ENCODE measurements at regions not wholly inside any gene's neighbourhood (a gene's known extent, or its start where the extent isn't known, plus 50 kb on each side); places are given as distances from the start of the nearest gene placed in this dataset.

GRCh38 chr6:143579703-143580102, 68.2 kb upstream of the FUCA2 start:
- no peak overlapping the region for H2BK120ac ChIP-seq (replicated peaks; ENCODE audit: low read depth, low read length)
- TF ChIP-seq SUZ12 (IDR thresholded peaks at IDR 0.05; ENCODE audit: low read length) (no peak), KDM4A (IDR thresholded peaks at IDR 0.05; ENCODE audit: low read depth, low read length, severe bottlenecking) (no peak), KDM1A (IDR thresholded peaks at IDR 0.05; ENCODE audit: borderline replicate concordance, low read length) (no peak), RNF2 (IDR thresholded peaks at IDR 0.05; ENCODE audit: borderline replicate concordance, low read depth, low read length, missing control alignments, poor library complexity, severe bottlenecking) (no peak), JUND (IDR thresholded peaks at IDR 0.05; ENCODE audit: low read length) (no peak), ZNF274 (IDR thresholded peaks at IDR 0.05; ENCODE audit: borderline replicate concordance, extremely low read depth, low read length) (no peak), RAD21 (IDR thresholded peaks at IDR 0.05 in 1 of 2, conservative IDR thresholded peaks at IDR 0.05 in 1 of 2; ENCODE audit: low read depth in 2 of 2, low read length in 2 of 2) (no peak), TBP (IDR thresholded peaks at IDR 0.05; ENCODE audit: low read depth, low read length) (no peak), SP4 (IDR thresholded peaks at IDR 0.05; ENCODE audit: low read length) (no peak), SIRT6 (IDR thresholded peaks at IDR 0.05; ENCODE audit: low read length) (no peak), JUN (IDR thresholded peaks at IDR 0.05; ENCODE audit: low read depth, low read length) (no peak), ATF2 (IDR thresholded peaks at IDR 0.05; ENCODE audit: low read length) (no peak), RBBP5 (IDR thresholded peaks at IDR 0.05; ENCODE audit: borderline replicate concordance, low read depth, low read length) (no peak)

More at GRCh38 chr6:143579703-143580102, 68.2 kb upstream of the FUCA2 start:
- Histone ChIP-seq H3K14ac (ENCODE audit: insufficient read length) (no peak overlapping the region), H4K5ac (ENCODE audit: insufficient read length, low read depth, low read length) (no peak overlapping the region), H3K27ac (ENCODE audit: low read depth, low read length) (no peak overlapping the region), H2AFZ (ENCODE audit: low read length) (no peak overlapping the region), H3K56ac (replicated peaks; ENCODE audit: insufficient read length, low read depth, low read length) (no peak overlapping the region), H3K23ac (ENCODE audit: insufficient read length) (no peak overlapping the region), H3K23me2 (ENCODE audit: low read depth, low read length) (no peaks in the 10 kb centered on the region), H4K91ac (replicated peaks; ENCODE audit: insufficient read length, low read length) (peak overlapping the region; percentile 10), H3K36me3 (ENCODE audit: control insufficient read depth in 2 of 4, insufficient read depth in 4 of 4, low read length in 3 of 4) (no peaks in the 10 kb centered on the region), H3K79me1 (ENCODE audit: low read depth, low read length) (no peaks in the 10 kb centered on the region), H2BK20ac (ENCODE audit: low read length) (no peak overlapping the region), H3K4me1 (replicated peaks in 1 of 4; ENCODE audit: control insufficient read depth in 3 of 4, insufficient read depth in 4 of 4, low read length in 3 of 4) (no peaks in the 10 kb centered on the region), H3K4me3 (ENCODE audit: extremely low read depth in 1 of 4, insufficient read depth in 2 of 4, low read depth in 3 of 4, low read length in 4 of 4) (no peak overlapping the region), H2BK12ac (ENCODE audit: low read depth, low read length) (no peak overlapping the region), H3K4me2 (ENCODE audit: insufficient read depth in 1 of 2, low read depth in 2 of 2, low read length in 2 of 2) (no peak overlapping the region), H4K8ac (ENCODE audit: extremely low read depth, insufficient read depth, low read length) (no peak overlapping the region), H2BK15ac (ENCODE audit: low read length) (no peak overlapping the region), H2AK5ac (ENCODE audit: low read depth, low read length) (no peak overlapping the region), H4K20me1 (replicated peaks in 1 of 2; ENCODE audit: control insufficient read depth in 1 of 2, insufficient read depth in 2 of 2, low read length in 2 of 2) (no peaks in the 10 kb centered on the region), H3K27me3 (replicated peaks in 1 of 4; ENCODE audit: control insufficient read depth in 3 of 4, extremely low read depth in 1 of 4, insufficient read depth in 3 of 4, low read length in 3 of 4) (no peaks in the 10 kb centered on the region; a peak in 1 of 7 replicates), H3K79me2 (ENCODE audit: control insufficient read depth in 1 of 2, insufficient read depth in 2 of 2, low read length in 2 of 2) (no peaks in the 10 kb centered on the region), H3K18ac (ENCODE audit: extremely low read depth, low read length) (no peak overlapping the region), H3K9me3 (ENCODE audit: insufficient read depth in 2 of 2, low read depth in 1 of 2, low read length in 1 of 2) (no peaks in the 10 kb centered on the region), H3K9ac (replicated peaks in 1 of 4; ENCODE audit: extremely low read depth in 1 of 4, low read depth in 3 of 4, low read length in 3 of 4) (no peak overlapping the region), H3K4ac (replicated peaks; ENCODE audit: insufficient read length, low read depth, low read length) (no peak overlapping the region), H2BK5ac (ENCODE audit: low read depth, low read length) (no peak overlapping the region)
- WGBS, 2 experiments (ENCODE audit: extremely low coverage in 1 of 2, insufficient coverage in 1 of 2, insufficient read length in 1 of 2, insufficient replicate concordance in 2 of 2, low coverage in 1 of 2, low lambda C conversion rate in 2 of 2, missing lambda C conversion rate in 1 of 2) = 91% methylated on average over 8 of the region's 8 CpGs; no CpG with 5 or more reads in 1 of the 2 experiments
- ChIA-PET CTCF (ENCODE audit: partially characterized antibody) (interaction anchor here (0.6 to 4.9 kb wide), 12 partner anchors 11 to 433 kb away, joined by 3 to 17 read pairs (median 4); no protein-coding TSS in a partner anchor), POLR2A (ENCODE audit: partially characterized antibody) (no interaction called here)
- DNase-seq (ENCODE audit: low read depth in 1 of 2, low spot score in 2 of 2) (no peak), FAIRE-seq (no peak)

Measured in H1 (cell line).